ENCODE measurements at regions not wholly inside any gene's neighbourhood (a gene's known extent, or its start where the extent isn't known, plus 50 kb on each side); places are given as distances from the start of the nearest gene placed in this dataset.
"Not testable (repeated sequence)": the region's sequence is repeated elsewhere in the genome, so short reads cannot be mapped to it uniquely, and the experiment has no call there.

- not testable (repeated sequence) for H3K4me1 ChIP-seq (ENCODE audit: insufficient read depth); DNase-seq (ENCODE audit: low spot score); H3K4me3 ChIP-seq; H4K20me1 ChIP-seq (ENCODE audit: insufficient read depth, poor library complexity, severe bottlenecking); H3K9me3 ChIP-seq (ENCODE audit: low read depth); H3K27ac ChIP-seq; H2AFZ ChIP-seq; H3K79me2 ChIP-seq; H3K36me3 ChIP-seq (replicated peaks; ENCODE audit: insufficient read depth, low read depth); H3K27me3 ChIP-seq; H3K4me2 ChIP-seq; H3K9me2 ChIP-seq (replicated peaks; ENCODE audit: insufficient read depth)
- WGBS (ENCODE audit: low lambda C conversion rate, missing lambda C conversion rate): 100% methylated on average over 1 of the region's 34 CpGs
Observed at GRCh38 chr22:15784383-15785085, 94.7 kb downstream of the POTEH start.

GRCh38 chr22:15786942-15787733 is 97.3 kb downstream of the POTEH start:
- H3K4me1 ChIP-seq (ENCODE audit: insufficient read depth); H3K27me3 ChIP-seq; H4K20me1 ChIP-seq (ENCODE audit: insufficient read depth, poor library complexity, severe bottlenecking); DNase-seq (ENCODE audit: low spot score); H3K4me2 ChIP-seq; H2AFZ ChIP-seq; H3K27ac ChIP-seq; H3K9me3 ChIP-seq (ENCODE audit: low read depth); H3K4me3 ChIP-seq; H3K9me2 ChIP-seq (replicated peaks; ENCODE audit: insufficient read depth); H3K36me3 ChIP-seq (replicated peaks; ENCODE audit: insufficient read depth, low read depth); H3K79me2 ChIP-seq: not testable (repeated sequence)
- WGBS (ENCODE audit: low lambda C conversion rate, missing lambda C conversion rate): 46% methylated on average over 4 of the region's 4 CpGs

DNA sequence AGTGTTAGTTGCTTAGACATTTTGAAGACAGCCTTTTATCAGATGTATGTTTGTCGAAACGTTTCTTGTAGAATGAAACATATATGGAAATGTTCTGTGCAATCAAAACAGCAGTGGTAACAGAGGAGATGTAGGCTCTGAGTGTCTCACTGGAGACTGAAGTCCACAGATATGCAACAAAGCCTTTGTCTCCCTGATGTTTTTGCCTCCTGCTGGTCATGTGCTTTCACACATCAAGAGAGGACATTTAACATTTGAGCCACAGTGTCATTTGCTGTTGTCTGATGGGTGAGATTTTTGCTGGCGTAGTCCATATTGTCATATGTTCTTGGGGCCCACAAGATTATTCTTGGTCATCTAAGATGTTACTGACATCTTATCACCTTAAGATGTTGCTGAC is 101.7 kb downstream of the POTEH start:
- H4K20me1 ChIP-seq (ENCODE audit: insufficient read depth, poor library complexity, severe bottlenecking); H3K9me3 ChIP-seq (ENCODE audit: low read depth); H3K9me2 ChIP-seq (replicated peaks; ENCODE audit: insufficient read depth); H3K79me2 ChIP-seq; H3K4me3 ChIP-seq; H2AFZ ChIP-seq; H3K4me1 ChIP-seq (ENCODE audit: insufficient read depth); H3K27ac ChIP-seq; H3K27me3 ChIP-seq; H3K36me3 ChIP-seq (replicated peaks; ENCODE audit: insufficient read depth, low read depth); H3K4me2 ChIP-seq; DNase-seq (ENCODE audit: low spot score): not testable (repeated sequence)
- WGBS (ENCODE audit: low lambda C conversion rate, missing lambda C conversion rate): 84% methylated on average over 1 of the region's 3 CpGs

DNA sequence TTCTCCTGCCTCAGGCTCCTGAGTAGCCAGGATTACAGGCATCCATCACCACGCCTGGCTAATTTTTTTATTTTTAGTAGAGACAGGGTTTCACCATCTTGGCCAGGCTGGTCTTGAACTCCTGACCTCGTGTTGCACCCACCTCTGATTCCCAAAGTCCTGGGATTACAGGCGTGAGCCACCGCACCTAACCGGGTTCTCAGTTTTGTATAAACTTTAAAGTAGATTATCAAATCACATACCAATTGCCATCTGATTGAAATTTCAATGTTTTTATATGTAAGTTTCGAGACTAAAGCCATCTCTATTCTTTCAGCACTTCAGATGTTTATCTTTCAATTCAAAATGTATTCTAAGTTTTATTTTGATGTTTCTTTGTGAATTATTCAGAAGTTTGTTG is 110.1 kb downstream of the POTEH start:
- not testable (repeated sequence) for H3K4me1 ChIP-seq (ENCODE audit: insufficient read depth); DNase-seq (ENCODE audit: low spot score); H3K36me3 ChIP-seq (replicated peaks; ENCODE audit: insufficient read depth, low read depth)

DNA sequence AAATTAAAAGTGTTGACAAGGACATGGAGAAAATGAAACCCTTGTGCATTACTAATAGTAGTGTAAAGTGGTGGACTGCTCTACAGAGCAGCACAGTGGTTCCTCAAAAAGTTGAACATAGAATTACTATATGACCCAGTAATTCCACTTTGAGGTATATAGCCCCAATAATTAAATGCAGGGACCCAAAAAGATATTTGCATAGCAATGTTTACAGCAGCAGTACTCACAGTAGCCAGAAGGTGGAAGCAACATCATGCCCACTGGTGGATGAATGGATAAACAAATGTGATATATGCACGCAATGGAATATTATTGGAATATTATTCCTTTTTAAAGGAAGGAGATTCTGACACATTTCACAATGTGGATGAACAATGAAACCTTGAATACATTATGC is 121.3 kb downstream of the POTEH start:
- H3K4me1 ChIP-seq (ENCODE audit: insufficient read depth); H3K27me3 ChIP-seq; H3K36me3 ChIP-seq (replicated peaks; ENCODE audit: insufficient read depth, low read depth); H3K27ac ChIP-seq; H3K4me2 ChIP-seq; H4K20me1 ChIP-seq (ENCODE audit: insufficient read depth, poor library complexity, severe bottlenecking); H3K79me2 ChIP-seq; DNase-seq (ENCODE audit: low spot score); H3K4me3 ChIP-seq; H3K9me2 ChIP-seq (replicated peaks; ENCODE audit: insufficient read depth); H3K9me3 ChIP-seq (ENCODE audit: low read depth); H2AFZ ChIP-seq: not testable (repeated sequence)
- 75% methylated on average over 1 of the region's 1 CpG for WGBS (ENCODE audit: low lambda C conversion rate, missing lambda C conversion rate)

More for the DNA sequence above, 110.1 kb downstream of the POTEH start:
- H3K27ac ChIP-seq; H3K4me3 ChIP-seq; H3K9me2 ChIP-seq (replicated peaks; ENCODE audit: insufficient read depth); H3K27me3 ChIP-seq; H3K9me3 ChIP-seq (ENCODE audit: low read depth); H3K79me2 ChIP-seq; H4K20me1 ChIP-seq (ENCODE audit: insufficient read depth, poor library complexity, severe bottlenecking); H2AFZ ChIP-seq; H3K4me2 ChIP-seq: not testable (repeated sequence)
- 75% methylated on average over 4 of the region's 6 CpGs for WGBS (ENCODE audit: low lambda C conversion rate, missing lambda C conversion rate)

DNA sequence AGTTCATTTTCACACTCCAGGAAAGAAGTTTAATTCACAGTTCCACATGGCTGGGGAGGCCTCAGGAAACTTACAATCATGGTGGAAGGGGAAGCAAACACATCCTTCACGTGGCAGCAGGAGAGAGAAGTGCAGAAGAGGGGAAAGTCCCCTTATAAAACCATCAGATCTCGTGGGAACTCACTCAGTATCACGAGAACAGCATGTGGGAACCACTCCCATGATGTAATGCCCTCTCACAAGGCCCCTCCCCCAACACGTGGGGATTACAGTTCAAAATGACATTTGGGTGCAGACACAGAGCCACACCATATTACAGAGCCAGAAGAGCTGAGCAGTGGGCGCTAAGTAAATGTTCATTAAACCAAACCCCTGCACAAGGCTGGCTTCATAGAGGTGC is 126.0 kb downstream of the POTEH start:
- H3K79me2 ChIP-seq; H4K20me1 ChIP-seq (ENCODE audit: insufficient read depth, poor library complexity, severe bottlenecking); H3K9me3 ChIP-seq (ENCODE audit: low read depth); H3K4me3 ChIP-seq; H3K27ac ChIP-seq; DNase-seq (ENCODE audit: low spot score); H3K4me1 ChIP-seq (ENCODE audit: insufficient read depth); H2AFZ ChIP-seq; H3K36me3 ChIP-seq (replicated peaks; ENCODE audit: insufficient read depth, low read depth); H3K4me2 ChIP-seq; H3K27me3 ChIP-seq; H3K9me2 ChIP-seq (replicated peaks; ENCODE audit: insufficient read depth): not testable (repeated sequence)
- WGBS (ENCODE audit: low lambda C conversion rate, missing lambda C conversion rate): no CpG with 5 or more reads among the region's 5 CpGs

DNA sequence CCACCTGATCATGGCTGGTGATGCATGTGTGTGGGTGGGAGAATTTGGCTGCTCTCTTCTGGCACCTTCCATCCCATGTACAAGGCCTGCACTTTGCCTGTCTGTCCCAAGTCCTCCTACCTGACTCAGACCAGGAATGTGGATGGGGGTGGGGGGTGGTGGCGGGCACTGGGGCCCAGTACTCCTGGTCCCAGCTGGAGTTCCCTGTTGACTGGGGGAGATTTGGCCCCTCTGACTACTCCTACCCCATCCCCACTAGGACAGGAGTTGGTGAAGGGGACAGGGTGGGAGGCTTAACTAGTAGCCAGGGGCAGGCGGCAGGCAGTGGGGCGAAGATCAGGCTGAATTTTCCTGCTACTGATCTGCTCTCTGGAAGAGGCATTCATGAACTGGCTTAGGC is 126.6 kb downstream of the POTEH start:
- DNase-seq (ENCODE audit: low spot score); H3K27ac ChIP-seq; H3K27me3 ChIP-seq; H3K36me3 ChIP-seq (replicated peaks; ENCODE audit: insufficient read depth, low read depth); H3K9me3 ChIP-seq (ENCODE audit: low read depth); H3K4me1 ChIP-seq (ENCODE audit: insufficient read depth); H3K4me3 ChIP-seq; H3K4me2 ChIP-seq; H3K79me2 ChIP-seq; H2AFZ ChIP-seq; H3K9me2 ChIP-seq (replicated peaks; ENCODE audit: insufficient read depth); H4K20me1 ChIP-seq (ENCODE audit: insufficient read depth, poor library complexity, severe bottlenecking): not testable (repeated sequence)
- 58% methylated on average over 3 of the region's 3 CpGs for WGBS (ENCODE audit: low lambda C conversion rate, missing lambda C conversion rate)

DNA sequence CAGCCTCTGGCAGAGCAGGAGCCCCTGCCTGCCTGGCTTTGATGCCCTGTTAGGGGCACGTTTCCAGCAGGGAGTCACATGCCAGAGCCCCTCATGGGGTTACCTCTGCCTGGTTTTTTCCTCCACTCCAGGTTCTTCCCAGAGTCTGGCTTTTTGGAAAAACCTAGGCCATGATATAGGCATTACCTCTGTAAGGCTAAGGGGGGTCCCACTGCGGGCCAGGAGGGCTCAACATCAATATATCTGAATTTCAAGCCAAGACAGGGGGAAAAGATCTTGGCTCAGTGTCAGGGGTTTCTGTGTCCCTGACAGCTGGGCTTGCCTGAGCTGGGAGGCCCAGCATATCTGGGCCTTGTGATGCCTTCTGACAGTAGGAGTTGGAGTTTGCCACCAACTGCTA is 127.4 kb downstream of the POTEH start:
- DNase-seq (ENCODE audit: low spot score); H4K20me1 ChIP-seq (ENCODE audit: insufficient read depth, poor library complexity, severe bottlenecking); H3K27ac ChIP-seq; H3K9me3 ChIP-seq (ENCODE audit: low read depth); H3K4me1 ChIP-seq (ENCODE audit: insufficient read depth); H2AFZ ChIP-seq; H3K4me3 ChIP-seq; H3K4me2 ChIP-seq; H3K36me3 ChIP-seq (replicated peaks; ENCODE audit: insufficient read depth, low read depth); H3K27me3 ChIP-seq; H3K79me2 ChIP-seq; H3K9me2 ChIP-seq (replicated peaks; ENCODE audit: insufficient read depth): not testable (repeated sequence)
- WGBS (ENCODE audit: low lambda C conversion rate, missing lambda C conversion rate): 41% methylated on average over 1 of the region's 2 CpGs

DNA sequence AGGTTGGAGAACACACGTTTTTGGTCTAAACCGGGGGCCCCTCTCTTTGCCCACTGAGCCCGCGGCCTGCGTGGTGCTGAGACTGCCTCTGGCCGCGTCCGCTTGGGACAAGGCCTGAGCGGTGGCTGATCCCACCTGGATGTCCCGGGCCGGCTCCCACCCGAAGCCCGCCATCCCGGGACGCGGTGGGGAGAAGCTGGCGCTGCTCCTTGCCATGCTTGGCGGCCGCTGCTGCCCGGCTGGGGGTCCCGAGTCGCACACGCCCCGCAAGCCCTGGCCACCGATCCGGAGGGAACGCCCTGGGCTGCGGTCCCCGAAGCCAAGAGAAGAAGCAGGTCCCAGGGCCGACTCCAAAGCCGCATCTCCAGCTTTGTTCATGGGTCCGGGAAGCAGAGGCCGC is 130.1 kb downstream of the POTEH start:
- DNase-seq (ENCODE audit: low spot score); H4K20me1 ChIP-seq (ENCODE audit: insufficient read depth, poor library complexity, severe bottlenecking); H3K9me3 ChIP-seq (ENCODE audit: low read depth); H3K79me2 ChIP-seq; H3K4me3 ChIP-seq; H3K9me2 ChIP-seq (replicated peaks; ENCODE audit: insufficient read depth); H3K27me3 ChIP-seq; H2AFZ ChIP-seq; H3K27ac ChIP-seq; H3K4me1 ChIP-seq (ENCODE audit: insufficient read depth); H3K4me2 ChIP-seq; H3K36me3 ChIP-seq (replicated peaks; ENCODE audit: insufficient read depth, low read depth): not testable (repeated sequence)
- WGBS (ENCODE audit: low lambda C conversion rate, missing lambda C conversion rate): 90% methylated on average over 2 of the region's 33 CpGs

All from hepatocyte (in vitro differentiated cells).